ENCODE measurements at regions not wholly inside any gene's neighbourhood (a gene's known extent, or its start where the extent isn't known, plus 50 kb on each side); places are given as distances from the start of the nearest gene placed in this dataset.
A peak's percentile ranks its signal among the peaks of the same experiment; 100 is the strongest.

DNA sequence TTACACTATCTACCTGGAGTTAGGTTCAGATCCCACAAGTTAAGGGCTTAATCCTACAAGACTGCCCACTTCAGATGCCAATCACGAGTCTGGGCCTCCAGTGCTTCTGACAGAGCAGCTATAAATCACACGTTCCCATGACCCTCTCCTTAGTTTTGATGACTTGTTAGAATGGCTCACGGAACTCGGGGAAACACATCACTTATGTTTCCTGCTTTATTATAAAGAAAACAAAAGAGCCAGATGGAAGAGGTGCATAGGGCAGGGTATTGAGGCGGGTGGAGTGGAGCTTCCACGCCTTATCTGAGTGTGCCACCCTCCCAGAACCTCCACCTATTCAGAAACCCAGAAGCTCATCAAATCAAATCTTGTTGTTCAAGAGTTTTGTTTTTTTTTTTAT is 170.8 kb downstream of the MOBP start:
- no peaks in the 10 kb centered on the region for H3K36me3 ChIP-seq (ENCODE audit: control insufficient read depth in 4 of 4, insufficient read depth in 4 of 4, low read length in 4 of 4)
- H3K4me3 ChIP-seq, result no peak overlapping the region
- H3K27ac ChIP-seq (ENCODE audit: low read depth in 1 of 2, low read length in 1 of 2), result no peak overlapping the region
- DNase-seq (peak in 2 of 3 donors; percentile 1), ATAC-seq (ENCODE audit: insufficient read depth, low FRiP score) (no peak)
- no peaks in the 10 kb centered on the region for H3K4me1 ChIP-seq (ENCODE audit: control insufficient read depth in 5 of 5, insufficient read depth in 5 of 5, low read length in 5 of 5)
- no peak for TF ChIP-seq CTCF (IDR thresholded peaks at IDR 0.05; ENCODE audit: control extremely low read depth, extremely low read depth)
- WGBS, 2 donors, result 55 to 69% methylated on average over 6 of the region's 6 CpGs
- no peaks in the 10 kb centered on the region for H3K27me3 ChIP-seq (ENCODE audit: control insufficient read depth in 3 of 3, insufficient read depth in 3 of 3, low read length in 2 of 3)
- H3K9me3 ChIP-seq (ENCODE audit: control insufficient read depth in 4 of 4, insufficient read depth in 3 of 4, low read length in 3 of 4), result no peaks in the 10 kb centered on the region
- H3K9ac ChIP-seq (ENCODE audit: insufficient read depth in 1 of 2, low read length in 2 of 2), result no peak overlapping the region

DNA sequence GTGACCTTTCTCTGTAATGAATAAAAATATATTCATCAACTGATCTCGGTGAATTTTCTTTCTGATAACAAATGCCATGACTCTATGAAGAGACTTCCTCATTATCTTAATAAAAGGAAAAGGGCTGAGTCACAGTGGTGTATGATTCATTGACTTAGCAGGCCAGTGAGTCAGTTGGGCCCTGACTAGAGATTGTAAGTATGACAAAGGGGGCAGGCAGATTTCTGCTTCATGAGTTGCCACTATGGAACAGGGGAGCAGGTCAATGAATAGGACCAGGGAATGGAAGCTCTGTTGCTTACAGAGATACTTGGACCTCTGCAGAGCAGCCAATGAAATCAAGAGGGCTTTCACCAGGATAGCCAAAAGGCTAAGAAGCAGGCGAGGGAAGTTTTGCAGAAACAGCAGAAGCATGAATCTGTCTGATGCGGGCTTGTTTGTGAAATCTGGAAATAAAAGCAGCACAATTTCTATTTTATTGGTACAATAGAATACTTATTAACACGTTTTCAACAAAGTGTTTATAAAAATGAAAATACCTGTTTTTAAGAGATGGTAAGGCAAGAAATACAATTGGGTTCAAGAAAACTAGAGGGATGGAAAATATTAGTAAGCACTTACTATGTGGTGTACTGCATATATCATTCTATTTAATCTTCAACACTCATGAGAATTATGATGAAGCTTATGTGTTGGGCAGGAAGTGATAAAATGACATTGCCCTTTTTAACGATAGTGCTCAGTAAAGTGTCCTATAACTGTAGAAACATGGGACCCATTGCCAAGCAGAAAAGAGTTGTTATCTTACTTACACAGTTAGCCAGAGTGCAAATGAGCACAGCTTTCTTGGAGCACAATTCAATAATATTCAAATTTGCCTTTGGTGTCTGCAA is 169.8 kb upstream of the MYRIP start:
- H3K36me3 ChIP-seq (ENCODE audit: control insufficient read depth in 4 of 4, insufficient read depth in 4 of 4, low read length in 4 of 4), result no peaks in the 10 kb centered on the region
- H3K9me3 ChIP-seq (ENCODE audit: control insufficient read depth in 4 of 4, insufficient read depth in 3 of 4, low read length in 3 of 4), result no peaks in the 10 kb centered on the region
- no peak overlapping the region for H3K27ac ChIP-seq (ENCODE audit: low read depth in 1 of 2, low read length in 1 of 2)
- ATAC-seq (ENCODE audit: insufficient read depth, low FRiP score) (peak; percentile 59), DNase-seq (no peak)
- TF ChIP-seq CTCF (IDR thresholded peaks at IDR 0.05; ENCODE audit: control extremely low read depth, extremely low read depth), result no peak
- H3K9ac ChIP-seq (ENCODE audit: insufficient read depth in 1 of 2, low read length in 2 of 2), result no peak overlapping the region
- 56 to 59% methylated on average over 5 of the region's 5 CpGs for WGBS, 2 donors
- H3K27me3 ChIP-seq (ENCODE audit: control insufficient read depth in 3 of 3, insufficient read depth in 3 of 3, low read length in 2 of 3), result no peaks in the 10 kb centered on the region
- H3K4me3 ChIP-seq, result no peak overlapping the region
- no peaks in the 10 kb centered on the region for H3K4me1 ChIP-seq (ENCODE audit: control insufficient read depth in 5 of 5, insufficient read depth in 5 of 5, low read length in 5 of 5)

GRCh38 chr3:39641274-39641673 is 168.1 kb upstream of the MYRIP start:
- Histone ChIP-seq H3K4me3 (no peak overlapping the region), H3K9ac (ENCODE audit: insufficient read depth in 1 of 2, low read length in 2 of 2) (no peak overlapping the region), H3K27me3 (ENCODE audit: control insufficient read depth in 3 of 3, insufficient read depth in 3 of 3, low read length in 2 of 3) (no peaks in the 10 kb centered on the region), H3K36me3 (ENCODE audit: control insufficient read depth in 4 of 4, insufficient read depth in 4 of 4, low read length in 4 of 4) (no peaks in the 10 kb centered on the region), H3K9me3 (ENCODE audit: control insufficient read depth in 4 of 4, insufficient read depth in 3 of 4, low read length in 3 of 4) (no peaks in the 10 kb centered on the region), H3K27ac (ENCODE audit: low read depth in 1 of 2, low read length in 1 of 2) (no peak overlapping the region), H3K4me1 (ENCODE audit: control insufficient read depth in 5 of 5, insufficient read depth in 5 of 5, low read length in 5 of 5) (no peaks in the 10 kb centered on the region)
- DNase-seq (no peak), ATAC-seq (ENCODE audit: insufficient read depth, low FRiP score) (no peak)
- WGBS, 2 donors, result 85 to 89% methylated on average over 4 of the region's 4 CpGs
- no peak for TF ChIP-seq CTCF (IDR thresholded peaks at IDR 0.05; ENCODE audit: control extremely low read depth, extremely low read depth)
